ENCODE measurements at regions not wholly inside any gene's neighbourhood (a gene's known extent, or its start where the extent isn't known, plus 50 kb on each side); places are given as distances from the start of the nearest gene placed in this dataset.

DNA sequence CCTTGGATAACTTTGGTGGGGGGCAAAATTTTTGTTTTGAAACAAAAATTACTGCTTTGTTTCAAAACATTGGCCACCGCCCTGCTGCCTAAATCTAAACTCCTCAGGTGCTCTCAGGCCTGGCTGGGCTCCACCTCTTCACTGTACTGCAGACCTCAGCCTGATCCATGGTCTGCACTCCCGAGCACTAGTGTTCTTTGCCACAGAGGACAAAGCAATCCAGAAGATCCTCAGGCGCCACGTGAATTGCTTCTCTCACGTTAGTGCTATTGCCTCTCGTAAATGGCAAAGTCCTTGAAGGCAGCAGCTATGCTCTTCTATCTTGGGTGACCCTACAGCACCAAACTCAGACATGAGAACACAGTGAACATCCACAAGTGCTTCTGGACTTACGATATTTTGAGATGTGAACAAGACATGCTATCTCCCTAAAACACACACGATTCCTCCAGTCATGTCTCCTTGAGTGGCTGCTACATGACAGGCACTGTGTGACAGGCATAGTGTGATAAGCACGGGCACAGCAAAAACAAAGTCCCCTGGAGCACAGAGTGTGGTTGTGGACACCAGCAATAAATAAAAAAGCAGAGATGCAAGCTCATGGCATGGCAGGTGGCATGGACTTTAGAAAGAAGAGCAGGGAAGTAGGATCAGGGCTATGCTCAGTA is 582.1 kb upstream of the DPP6 start:
- TF ChIP-seq CTCF (IDR thresholded peaks at IDR 0.05; ENCODE audit: insufficient read depth, low read depth, low read length) (no peak), EZH2 (IDR thresholded peaks at IDR 0.05; ENCODE audit: insufficient read depth, low read length) (no peak)
